HG03558 (cell line): ENCODE measurements at regions not wholly inside any gene's neighbourhood (a gene's known extent, or its start where the extent isn't known, plus 50 kb on each side); places are given as distances from the start of the nearest gene placed in this dataset.
"Not testable (repeated sequence)": the region's sequence is repeated elsewhere in the genome, so short reads cannot be mapped to it uniquely, and the experiment has no call there.

Source experiments
- ATAC-seq: cut with Tn5 transposase; IDR thresholded peaks from one replicate; pipeline ENCODE4 v1.9.1; 2021; ENCODE audit warnings: moderate number of reproducible peaks; ENCODE audit not compliant: unreplicated experiment; ENCODE audit errors: extremely low read depth

DNA sequence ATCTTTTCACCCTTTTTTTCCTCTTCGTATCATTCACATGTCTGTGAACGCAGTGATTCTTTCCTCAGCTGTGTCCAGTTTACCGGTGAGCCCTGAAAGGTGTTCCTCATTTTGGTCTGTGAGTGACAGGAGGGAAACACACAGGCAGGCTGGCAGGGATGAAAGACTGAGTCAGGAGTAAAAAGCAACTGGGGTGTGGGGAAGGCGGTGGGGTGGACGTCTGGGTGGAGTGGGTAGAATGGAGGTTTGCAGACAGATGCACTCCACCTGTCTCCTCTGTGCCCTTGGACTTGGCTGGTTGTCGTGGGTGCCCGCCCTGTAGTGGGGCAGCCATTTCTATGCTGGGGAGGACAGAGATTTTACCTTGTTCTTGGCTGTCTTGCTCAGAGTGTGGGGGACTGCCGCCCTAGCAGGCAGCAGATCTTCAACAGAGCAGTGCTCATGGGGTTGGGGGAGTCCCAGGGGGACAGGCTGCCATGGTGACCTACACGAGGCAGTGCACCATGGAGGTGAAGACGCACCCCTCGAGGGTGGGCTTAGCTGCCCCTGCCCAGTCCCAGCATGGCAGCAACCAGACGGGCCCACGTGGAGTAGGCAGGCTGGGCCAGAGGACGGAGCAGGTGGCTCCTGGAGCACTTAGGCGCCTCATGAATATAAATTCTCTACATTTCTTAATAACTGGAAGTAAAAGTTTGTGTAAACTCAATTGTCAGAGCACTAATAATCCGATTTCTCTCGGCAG is 603.7 kb downstream of the TBC1D22A start:
- ATAC-seq = no peak

DNA sequence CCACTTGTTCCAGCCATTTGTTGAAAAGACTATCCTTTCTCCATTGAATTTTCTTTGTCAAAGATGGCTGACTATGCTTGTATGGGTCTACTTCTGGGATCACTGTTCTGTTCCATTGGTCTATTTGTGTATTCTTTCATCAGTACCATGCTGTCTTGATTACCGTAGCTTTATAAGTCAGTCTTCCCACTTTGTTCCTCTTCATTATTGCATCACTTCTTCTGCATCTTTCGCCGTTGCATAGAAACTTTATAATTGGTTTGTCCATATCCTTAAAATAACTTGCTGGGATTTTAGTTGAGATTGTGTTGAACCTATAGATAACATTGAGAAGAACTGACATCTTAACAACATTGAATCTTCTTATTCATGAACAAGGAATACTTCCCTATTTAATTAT is 598.8 kb downstream of the TBC1D22A start:
- no peak for ATAC-seq

- no peak for ATAC-seq
Measured at GRCh38 chr22:47357493-47357892, 595.0 kb downstream of the TBC1D22A start.

GRCh38 chr22:47357086-47357485 is 594.6 kb downstream of the TBC1D22A start:
- ATAC-seq = no peak

GRCh38 chr22:47356511-47357011 is 594.1 kb downstream of the TBC1D22A start:
- ATAC-seq = no peak

- no peak for ATAC-seq
Measured at GRCh38 chr22:47355776-47356510, 593.5 kb downstream of the TBC1D22A start.

DNA sequence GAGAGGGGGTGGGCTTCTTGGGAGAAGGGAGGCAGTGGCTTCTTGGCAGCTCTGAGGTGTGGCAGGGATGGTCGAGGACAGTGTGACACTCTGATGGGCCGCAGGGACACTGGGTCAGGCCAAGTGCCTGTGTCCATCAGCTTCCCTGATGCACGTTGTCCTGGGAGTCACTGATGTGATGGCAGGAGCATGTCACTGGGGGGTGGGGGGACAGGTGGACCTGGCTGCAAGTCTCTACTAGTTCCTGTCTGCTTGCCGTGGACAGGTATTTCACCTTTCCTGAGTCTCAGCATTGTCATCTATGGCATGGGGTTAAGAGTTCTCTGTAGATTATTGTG is 592.9 kb downstream of the TBC1D22A start:
- ATAC-seq = no peak

GRCh38 chr22:47354668-47355387 is 592.4 kb downstream of the TBC1D22A start:
- no peak for ATAC-seq

- ATAC-seq = no peak
Measured at GRCh38 chr22:47352920-47353700, 590.7 kb downstream of the TBC1D22A start.

GRCh38 chr22:47351836-47352579 is 589.6 kb downstream of the TBC1D22A start:
- no peak for ATAC-seq

DNA sequence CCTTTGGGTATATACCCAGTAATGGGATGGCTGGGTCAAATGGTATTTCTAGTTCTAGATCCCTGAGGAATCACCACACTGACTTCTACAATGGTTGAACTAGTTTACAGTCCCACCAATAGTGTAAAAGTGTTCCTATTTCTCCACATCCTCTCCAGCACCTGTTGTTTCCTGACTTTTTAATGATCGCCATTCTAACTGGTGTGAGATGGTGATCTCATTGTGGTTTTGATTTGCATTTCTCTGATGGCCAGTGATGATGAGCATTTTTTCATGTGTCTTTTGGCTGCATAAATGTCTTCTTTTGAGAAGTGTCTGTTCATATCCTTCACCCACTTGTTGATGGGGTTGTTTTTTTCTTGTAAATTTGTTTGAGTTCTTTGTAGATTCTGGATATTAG is 583.8 kb downstream of the TBC1D22A start:
- not testable (repeated sequence) for ATAC-seq

- no peak for ATAC-seq
Measured at GRCh38 chr22:47345025-47345424, 582.6 kb downstream of the TBC1D22A start.

- ATAC-seq = no peak
Measured at GRCh38 chr22:47344414-47344813, 582.0 kb downstream of the TBC1D22A start.

- ATAC-seq = no peak
Measured at GRCh38 chr22:47343611-47344010, 581.2 kb downstream of the TBC1D22A start.

DNA sequence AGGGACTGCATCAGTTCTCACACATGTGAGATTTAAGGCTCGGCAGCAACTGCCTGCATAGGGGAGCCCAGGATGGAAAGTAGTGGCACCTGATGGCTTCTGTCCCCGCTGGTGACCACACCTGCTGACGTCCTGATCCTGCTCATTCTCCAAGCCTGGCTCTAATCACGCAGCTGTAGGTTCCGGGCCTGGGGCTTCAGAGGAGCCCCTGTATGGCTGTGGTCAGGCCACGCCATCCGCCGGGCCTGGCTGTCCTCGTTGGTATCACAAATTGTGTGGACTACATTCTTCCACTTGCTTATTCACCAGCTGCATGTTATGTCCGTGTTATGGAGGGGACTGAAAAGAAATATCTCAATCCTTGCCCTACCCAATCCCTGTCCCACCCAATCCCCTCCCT is 580.0 kb downstream of the TBC1D22A start:
- no peak for ATAC-seq

- no peak for ATAC-seq
Measured at GRCh38 chr22:47341464-47341863, 579.0 kb downstream of the TBC1D22A start.

- ATAC-seq = no peak
Measured at GRCh38 chr22:47340851-47341436, 578.5 kb downstream of the TBC1D22A start.

DNA sequence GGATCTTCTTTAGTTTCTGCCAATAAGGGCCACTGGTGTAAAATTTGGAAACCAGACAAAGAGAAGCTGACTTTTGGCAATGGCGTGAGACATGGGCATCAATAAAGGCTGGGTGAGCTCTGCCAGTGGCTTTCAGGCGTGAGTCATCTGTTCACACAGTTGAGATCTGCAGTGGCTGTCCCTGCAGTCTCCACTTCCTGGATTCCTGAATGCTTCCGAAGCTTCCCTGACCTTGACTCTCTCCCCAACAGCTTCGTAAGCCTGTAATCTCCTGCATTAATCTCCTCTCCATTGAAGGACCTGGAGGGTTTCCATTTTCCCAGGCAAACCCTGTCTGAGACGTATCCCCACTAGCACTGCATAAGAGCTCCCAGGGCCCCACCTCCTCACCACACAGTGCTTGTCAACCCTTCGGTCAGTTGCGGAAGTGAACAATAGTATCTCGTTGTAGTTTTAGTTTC is 574.7 kb downstream of the TBC1D22A start:
- no peak for ATAC-seq

- ATAC-seq = no peak
Measured at GRCh38 chr22:47335958-47336357, 573.5 kb downstream of the TBC1D22A start.
